CD4-positive, alpha-beta T cell treated with Interleukin-12 subunit alpha and Interleukin-12 subunit beta, for 1 hour (primary cell): ENCODE measurements at regions not wholly inside any gene's neighbourhood (a gene's known extent, or its start where the extent isn't known, plus 50 kb on each side); places are given as distances from the start of the nearest gene placed in this dataset.
A peak's percentile ranks its signal among the peaks of the same experiment; 100 is the strongest.
"Not testable (repeated sequence)": the region's sequence is repeated elsewhere in the genome, so short reads cannot be mapped to it uniquely, and the experiment has no call there.

Experiments
- DNase-seq: peaks from one replicate; pipeline ENCODE4 v3.0.0-alpha.2; 2020

GRCh38 chr12:74689071-74689655 lies 151.5 kb downstream of the ATXN7L3B start:
- DNase-seq = peak; percentile 32

- DNase-seq = no peak
Observed at GRCh38 chr12:74689929-74690328, 152.3 kb downstream of the ATXN7L3B start.

- no peak for DNase-seq
Observed at GRCh38 chr12:74719447-74719846, 181.8 kb downstream of the ATXN7L3B start.

GRCh38 chr12:74722709-74723108 lies 185.1 kb downstream of the ATXN7L3B start:
- no peak for DNase-seq

DNA sequence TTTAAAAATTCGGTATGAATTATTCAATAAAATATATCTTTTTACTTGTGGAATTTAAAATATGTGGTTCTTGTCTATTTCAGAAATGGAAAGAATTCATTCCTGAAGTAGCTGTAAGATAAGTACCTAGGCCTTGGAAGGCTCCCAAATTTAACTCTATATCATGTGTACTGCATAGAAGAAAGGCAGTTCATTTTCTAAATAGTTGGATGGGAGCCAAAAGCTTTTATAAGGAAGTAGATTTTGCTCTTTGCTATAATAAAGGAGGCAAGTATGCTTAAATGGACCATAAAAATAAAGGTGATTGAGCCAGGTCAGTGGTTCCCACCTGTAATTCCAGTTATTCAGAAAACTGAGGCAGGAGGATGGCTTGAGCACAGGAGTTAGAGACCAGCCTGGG lies 187.5 kb downstream of the ATXN7L3B start:
- no peak for DNase-seq

DNA sequence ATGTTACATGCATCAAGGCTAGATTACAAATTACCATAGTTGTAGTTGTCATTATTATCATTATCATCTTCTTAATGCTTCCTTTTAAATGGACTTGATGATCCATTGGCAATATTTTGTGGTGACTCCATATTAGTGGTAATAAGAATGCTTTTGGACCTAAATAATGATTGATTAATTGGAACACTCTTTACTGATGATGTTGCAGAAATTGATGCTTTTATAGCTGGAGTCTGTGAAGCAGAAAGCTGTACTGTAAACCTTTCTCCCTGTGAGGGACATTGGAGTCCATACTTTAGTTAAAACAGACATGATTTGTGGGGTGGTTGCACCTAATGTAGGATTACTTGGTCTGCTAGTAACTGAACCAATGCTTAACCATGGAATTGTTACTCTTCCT lies 190.4 kb downstream of the ATXN7L3B start:
- no peak for DNase-seq

GRCh38 chr12:74732164-74732784 lies 194.6 kb downstream of the ATXN7L3B start:
- DNase-seq = no peak

GRCh38 chr12:74732826-74733225 lies 195.2 kb downstream of the ATXN7L3B start:
- DNase-seq = no peak

GRCh38 chr12:74741112-74741511 lies 203.5 kb downstream of the ATXN7L3B start:
- no peak for DNase-seq

DNA sequence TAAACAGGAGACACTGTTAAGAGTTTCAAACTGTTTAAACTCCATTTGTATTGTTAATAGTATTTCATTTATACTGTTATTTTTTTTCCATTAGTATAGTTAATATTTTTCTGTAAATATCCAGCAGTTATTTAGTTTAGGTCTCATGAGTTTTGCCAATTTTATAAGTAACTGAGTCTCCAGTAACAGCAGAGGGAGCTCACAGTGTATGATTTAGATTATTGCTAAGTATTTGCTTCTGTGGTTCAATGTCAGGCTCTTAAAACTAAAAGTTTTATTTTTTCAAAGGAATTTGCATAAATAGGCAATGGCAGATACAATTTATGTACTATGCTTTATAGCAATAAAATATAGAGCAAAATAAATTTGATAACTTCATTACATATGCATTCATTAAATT lies 209.7 kb downstream of the ATXN7L3B start:
- no peak for DNase-seq

DNA sequence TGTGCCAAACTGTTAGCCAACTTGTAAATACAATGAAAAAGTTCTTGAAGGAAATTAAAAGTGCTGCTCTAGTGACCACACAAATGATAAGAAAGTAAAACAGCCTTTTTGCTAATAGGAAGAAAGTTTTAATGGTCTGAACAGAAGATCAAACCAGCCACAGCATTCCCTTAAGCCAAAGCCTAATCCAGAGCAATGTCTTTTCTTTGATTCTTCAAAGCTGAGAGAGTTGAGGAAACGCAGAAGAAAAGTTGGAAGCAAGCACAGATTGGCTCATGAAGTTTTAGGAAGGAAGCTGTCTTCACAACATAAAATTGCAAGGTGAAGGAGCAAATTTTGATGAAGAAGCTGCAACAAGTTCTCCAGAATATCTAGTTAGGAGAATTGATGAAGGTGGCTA lies 213.8 kb downstream of the ATXN7L3B start:
- DNase-seq = no peak

DNA sequence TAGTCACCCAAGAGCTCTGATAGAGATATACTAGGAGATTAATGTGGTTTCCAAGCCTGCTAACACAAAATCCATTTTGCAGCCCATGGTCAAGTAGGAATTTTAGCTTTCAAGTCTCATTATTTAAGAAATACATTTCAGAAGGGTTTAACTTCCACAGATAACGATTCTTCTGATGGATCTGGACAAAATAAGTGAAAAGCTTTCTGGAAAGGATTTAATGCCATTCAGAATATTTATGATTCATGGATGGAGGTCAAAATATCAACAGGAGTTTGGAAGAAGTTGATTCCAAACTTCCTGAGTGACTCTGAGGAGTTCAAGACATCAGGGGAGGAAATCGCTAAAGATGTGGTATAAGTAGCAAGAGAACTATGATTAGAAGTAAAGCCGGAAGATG lies 214.6 kb downstream of the ATXN7L3B start:
- DNase-seq = no peak

- no peak for DNase-seq
Observed at GRCh38 chr12:74770552-74770951, 232.9 kb downstream of the ATXN7L3B start.

DNA sequence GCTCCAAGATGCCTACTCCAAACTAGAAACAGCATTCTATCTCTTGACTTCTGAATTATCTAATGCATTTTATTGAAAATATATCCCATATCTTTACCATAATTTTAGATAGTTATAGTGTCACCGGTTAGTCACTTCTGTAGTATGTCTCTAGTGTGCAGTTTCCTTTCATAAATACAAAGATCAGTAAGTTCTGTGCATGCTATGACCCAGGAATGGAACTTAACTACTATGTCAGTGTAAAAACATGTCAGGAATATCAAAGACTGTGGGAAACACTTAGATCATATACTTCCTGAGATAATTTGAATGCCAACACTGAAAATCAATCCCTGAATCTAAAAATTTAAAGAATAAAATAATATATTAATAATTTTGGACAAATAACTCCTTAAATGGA lies 237.6 kb downstream of the ATXN7L3B start:
- no peak for DNase-seq

- DNase-seq = no peak
Observed at GRCh38 chr12:74776378-74776777, 238.7 kb downstream of the ATXN7L3B start.

- no peak for DNase-seq
Observed at GRCh38 chr12:74780182-74780849, 242.7 kb downstream of the ATXN7L3B start.

DNA sequence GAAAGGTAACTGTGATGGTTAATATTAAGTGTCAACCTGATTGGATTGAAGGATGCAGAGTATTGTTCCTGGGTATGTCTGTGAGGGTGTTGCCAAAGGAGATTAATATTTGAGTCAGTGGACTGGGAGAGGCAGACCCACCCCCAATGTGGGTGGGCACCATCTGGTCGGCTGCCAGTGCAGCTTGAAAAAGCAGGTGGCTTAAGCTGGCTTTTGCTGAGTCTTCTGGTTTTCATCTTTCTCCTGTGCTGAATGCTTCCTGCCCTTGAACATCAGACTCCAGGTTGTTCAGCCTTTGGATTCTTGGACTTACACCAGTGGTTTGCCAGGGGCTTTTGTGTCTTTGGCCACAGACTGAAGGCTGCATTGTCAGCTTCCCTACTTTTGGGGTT lies 243.2 kb downstream of the ATXN7L3B start:
- not testable (repeated sequence) for DNase-seq

DNA sequence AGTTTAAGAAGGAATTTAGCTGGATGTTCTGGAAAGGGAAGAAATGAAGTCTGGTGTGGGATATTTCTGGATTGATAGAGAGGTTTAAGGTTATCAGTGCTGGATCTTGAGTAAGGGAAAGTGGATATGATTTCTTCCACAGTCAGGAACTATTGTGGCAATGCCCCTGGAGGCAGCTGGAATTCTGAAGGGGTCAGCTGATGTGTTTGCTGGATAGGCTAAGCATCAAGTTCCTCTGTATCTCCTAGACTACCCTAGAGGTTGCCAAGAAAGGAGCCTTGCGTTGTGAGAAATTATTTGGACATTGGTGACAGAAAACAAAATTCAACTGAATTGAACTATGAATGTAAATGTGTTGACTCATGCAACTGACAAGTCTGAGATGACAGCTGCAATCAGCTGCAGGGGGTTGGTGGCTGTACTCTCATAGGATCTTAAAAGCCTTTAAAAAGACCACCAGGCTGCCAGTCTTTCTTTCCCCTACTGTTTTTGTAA lies 244.4 kb downstream of the ATXN7L3B start:
- no peak for DNase-seq

- no peak for DNase-seq
Observed at GRCh38 chr12:74790931-74791330, 253.3 kb downstream of the ATXN7L3B start.

DNA sequence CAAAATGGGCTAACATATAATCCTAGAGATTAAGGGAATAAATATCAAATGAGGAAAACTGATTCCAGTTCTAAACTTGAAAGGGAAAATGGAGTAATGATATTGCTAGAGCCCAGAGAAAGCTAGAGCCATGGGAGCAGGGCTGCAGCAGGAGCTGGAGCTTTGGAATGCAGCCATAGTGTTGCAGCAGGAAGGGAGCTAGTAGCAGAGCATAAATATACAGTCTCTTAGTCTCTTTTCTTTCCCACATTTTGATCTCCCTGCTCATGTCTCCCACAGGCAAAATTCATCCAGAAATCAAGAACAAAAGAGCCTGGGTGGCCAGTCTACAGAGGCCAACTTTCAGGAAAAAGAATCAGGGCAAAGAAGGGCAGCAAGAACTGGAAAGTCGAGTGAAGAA lies 253.7 kb downstream of the ATXN7L3B start:
- DNase-seq = no peak

GRCh38 chr12:74794522-74794921 lies 256.9 kb downstream of the ATXN7L3B start:
- DNase-seq = no peak

DNA sequence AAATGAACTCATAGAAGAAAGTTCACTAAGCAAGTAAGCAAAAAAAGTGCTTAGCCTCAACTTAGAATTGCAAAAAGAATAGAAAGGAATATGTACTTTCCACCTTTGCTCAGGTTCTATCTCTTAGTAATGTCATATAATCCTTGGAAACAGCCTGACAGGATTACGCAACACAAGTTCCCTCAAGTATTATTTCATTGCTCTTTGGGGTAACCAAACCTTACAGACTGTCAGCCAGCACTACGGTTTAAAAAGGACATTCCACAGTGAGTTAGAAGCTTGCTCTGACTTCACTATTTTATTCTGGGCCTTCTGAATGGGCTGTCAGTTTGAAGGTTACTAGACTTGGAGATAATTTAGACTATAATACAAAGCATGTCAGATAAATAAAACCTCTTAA lies 264.0 kb downstream of the ATXN7L3B start:
- no peak for DNase-seq

DNA sequence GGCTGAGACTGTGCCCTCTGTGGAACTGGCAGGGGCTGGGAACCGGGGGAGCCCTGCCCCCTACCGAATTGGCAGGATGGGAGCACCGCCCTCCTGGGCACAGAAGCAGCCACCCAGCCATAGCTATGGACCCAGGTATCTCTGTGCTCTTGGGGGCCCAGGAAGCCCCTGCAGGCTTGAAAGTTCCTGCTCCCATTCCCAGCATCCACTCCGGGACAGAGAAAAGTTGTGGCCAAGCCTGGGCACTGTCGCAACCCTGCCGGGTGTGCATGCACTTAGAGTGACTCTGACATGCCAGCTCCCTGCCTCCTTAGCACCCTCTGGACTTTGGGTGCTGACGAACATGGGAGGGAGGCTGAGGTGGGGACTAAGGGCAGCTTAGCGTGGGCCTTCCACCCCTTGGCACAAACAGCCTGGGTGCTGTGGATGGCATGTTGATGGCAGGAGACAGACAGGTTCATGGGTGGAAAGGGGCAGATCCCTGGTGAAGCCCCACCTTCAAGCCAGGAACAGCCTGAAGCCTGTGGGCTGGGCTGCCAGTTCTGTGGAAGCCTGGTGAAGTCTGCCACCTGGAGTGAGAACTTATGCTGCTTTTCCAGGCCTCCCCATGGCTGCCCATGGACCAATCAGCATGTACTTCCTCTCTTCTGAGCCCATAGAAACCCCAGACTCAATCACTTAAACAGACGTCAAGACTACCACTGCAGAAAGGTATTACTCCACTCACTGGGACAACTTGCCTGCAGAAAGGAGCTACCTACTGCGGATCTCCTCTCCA lies 279.0 kb downstream of the ATXN7L3B start:
- no peak for DNase-seq

DNA sequence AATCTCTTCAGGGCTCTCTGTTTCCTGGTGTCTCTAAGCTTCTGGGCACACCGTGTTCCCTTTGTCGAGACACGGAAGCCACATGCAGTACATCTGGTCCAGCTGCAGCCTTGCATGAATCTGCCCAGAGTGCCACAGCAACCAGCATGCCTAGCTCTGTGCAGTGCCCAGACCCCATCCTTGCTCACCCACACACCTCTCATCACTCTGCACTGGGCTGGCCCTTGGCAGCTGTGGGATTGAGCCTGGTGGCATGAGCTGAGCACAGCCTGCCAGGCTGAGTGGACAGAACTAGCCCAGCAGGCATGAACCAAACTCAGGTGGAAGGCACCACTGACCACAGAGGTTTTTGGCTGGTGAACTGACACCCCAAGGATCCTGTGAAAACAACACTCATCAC lies 279.9 kb downstream of the ATXN7L3B start:
- DNase-seq = no peak
